HG03196 (cell line): ENCODE measurements at regions not wholly inside any gene's neighbourhood (a gene's known extent, or its start where the extent isn't known, plus 50 kb on each side); places are given as distances from the start of the nearest gene placed in this dataset.

Experiments used
- ATAC-seq: cut with Tn5 transposase; IDR thresholded peaks from one replicate; pipeline ENCODE4 v1.9.1; 2021; ENCODE audit not compliant: unreplicated experiment

GRCh38 chr10:78771808-78772455, 296.8 kb upstream of the ZMIZ1 start:
- no peak for ATAC-seq

- no peak for ATAC-seq
Observed at GRCh38 chr10:78772486-78772885, 296.3 kb upstream of the ZMIZ1 start.

- no peak for ATAC-seq
Observed at GRCh38 chr10:78772986-78773530, 295.7 kb upstream of the ZMIZ1 start.

- no peak for ATAC-seq
Observed at GRCh38 chr10:78774614-78774998, 294.2 kb upstream of the ZMIZ1 start.

- ATAC-seq, result no peak
Observed at GRCh38 chr10:78774999-78775711, 293.6 kb upstream of the ZMIZ1 start.

- ATAC-seq, result no peak
Observed at GRCh38 chr10:78775891-78776290, 292.9 kb upstream of the ZMIZ1 start.

- ATAC-seq, result no peak
Observed at GRCh38 chr10:78776756-78777155, 292.0 kb upstream of the ZMIZ1 start.

- ATAC-seq, result no peak
Observed at GRCh38 chr10:78777466-78777865, 291.3 kb upstream of the ZMIZ1 start.

- no peak for ATAC-seq
Observed at GRCh38 chr10:78777867-78778266, 290.9 kb upstream of the ZMIZ1 start.

- ATAC-seq, result no peak
Observed at GRCh38 chr10:78778444-78779338, 290.1 kb upstream of the ZMIZ1 start.

GRCh38 chr10:78779339-78779955, 289.3 kb upstream of the ZMIZ1 start:
- ATAC-seq, result no peak

- ATAC-seq, result no peak
Observed at GRCh38 chr10:78780551-78780961, 288.2 kb upstream of the ZMIZ1 start.

- no peak for ATAC-seq
Observed at GRCh38 chr10:78781251-78781913, 287.4 kb upstream of the ZMIZ1 start.

GRCh38 chr10:78781991-78782390, 286.8 kb upstream of the ZMIZ1 start:
- ATAC-seq, result no peak

GRCh38 chr10:78782441-78782840, 286.3 kb upstream of the ZMIZ1 start:
- ATAC-seq, result no peak

- ATAC-seq, result no peak
Observed at GRCh38 chr10:78783753-78784152, 285.0 kb upstream of the ZMIZ1 start.

- ATAC-seq, result no peak
Observed at GRCh38 chr10:78784546-78784945, 284.2 kb upstream of the ZMIZ1 start.

- no peak for ATAC-seq
Observed at GRCh38 chr10:78785066-78785465, 283.7 kb upstream of the ZMIZ1 start.

- no peak for ATAC-seq
Observed at GRCh38 chr10:78785991-78786390, 282.8 kb upstream of the ZMIZ1 start.

- ATAC-seq, result no peak
Observed at GRCh38 chr10:78787125-78787524, 281.6 kb upstream of the ZMIZ1 start.
